Activated naive CD8-positive, alpha-beta T cell treated with anti-CD3 and anti-CD28 coated beads, Interleukin-2, amount 10 ng/mL, durations not matched to agents 7 days and 5 days (primary cell): ENCODE measurements at regions not wholly inside any gene's neighbourhood (a gene's known extent, or its start where the extent isn't known, plus 50 kb on each side); places are given as distances from the start of the nearest gene placed in this dataset.
"Not testable (repeated sequence)": the region's sequence is repeated elsewhere in the genome, so short reads cannot be mapped to it uniquely, and the experiment has no call there.

ENCODE experiments used
- ATAC-seq: fragments of 150-1000 bp; cut with Tn5 transposase; one replicate; pipeline ENCODE4 v1.10.0; 2021; ENCODE audit warnings: low read depth, moderate library complexity
- POLR2A ChIA-PET: fragments of 350-600 bp; sonication (Branson Sonifier 250); formaldehyde crosslinking; loops from one replicate; lab custom pipeline; 2021; ENCODE audit warnings: antibody characterized with exemption; lab: Charles Lee
- DNase-seq: peaks from one replicate; pipeline ENCODE4 v3.0.0; 2021
- H3K27ac Mint-ChIP-seq: one replicate; pipeline ENCODE4 v1.8.0; 2022; ENCODE audit warnings: mild to moderate bottlenecking, mixed read lengths
- H3K27me3 Mint-ChIP-seq: one replicate; pipeline ENCODE4 v1.8.0; 2022; ENCODE audit warnings: mild to moderate bottlenecking, moderate library complexity, mixed read lengths
- H3K36me3 Mint-ChIP-seq: one replicate; pipeline ENCODE4 v1.8.0; 2021; ENCODE audit warnings: mild to moderate bottlenecking, mixed read lengths
- H3K4me1 Mint-ChIP-seq: one replicate; pipeline ENCODE4 v1.8.0; 2021; ENCODE audit warnings: mixed read lengths
- H3K4me3 Mint-ChIP-seq: one replicate; pipeline ENCODE4 v1.8.0; 2022; ENCODE audit warnings: mild to moderate bottlenecking, moderate library complexity, mixed read lengths
- H3K9me3 Mint-ChIP-seq: one replicate; pipeline ENCODE4 v1.8.0; 2021; ENCODE audit warnings: mixed read lengths

DNA sequence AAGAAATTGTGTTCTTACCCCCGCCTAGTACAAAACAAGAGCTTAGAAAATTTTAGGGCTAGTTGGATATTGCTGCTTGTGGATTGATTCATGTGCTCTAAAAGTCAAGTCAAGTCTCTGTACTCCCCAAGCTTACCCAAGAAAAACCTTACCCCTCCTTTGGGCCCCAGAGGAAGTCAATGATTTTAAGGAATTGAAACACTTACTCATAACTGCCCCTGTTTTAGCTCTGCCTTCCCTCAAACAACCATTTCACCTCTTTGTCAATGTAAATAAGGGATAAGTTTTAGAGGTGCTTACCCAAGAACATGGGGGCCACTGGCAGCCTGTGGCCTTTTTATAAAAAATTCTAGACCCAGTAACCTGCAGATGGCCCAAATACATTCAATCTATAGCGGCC lies 136.6 kb upstream of the RMP24 start:
- H3K36me3 Mint-ChIP-seq: peaks cover 2% of the 10 kb centered on the region
- peaks cover 22% of the 10 kb centered on the region for H3K9me3 Mint-ChIP-seq
- no peak overlapping the region for H3K27ac Mint-ChIP-seq
- POLR2A ChIA-PET: no interaction called here
- H3K27me3 Mint-ChIP-seq: peaks cover 2% of the 10 kb centered on the region
- ATAC-seq (no peak), DNase-seq (no peak)
- no peak overlapping the region for H3K4me3 Mint-ChIP-seq
- no peaks in the 10 kb centered on the region for H3K4me1 Mint-ChIP-seq

DNA sequence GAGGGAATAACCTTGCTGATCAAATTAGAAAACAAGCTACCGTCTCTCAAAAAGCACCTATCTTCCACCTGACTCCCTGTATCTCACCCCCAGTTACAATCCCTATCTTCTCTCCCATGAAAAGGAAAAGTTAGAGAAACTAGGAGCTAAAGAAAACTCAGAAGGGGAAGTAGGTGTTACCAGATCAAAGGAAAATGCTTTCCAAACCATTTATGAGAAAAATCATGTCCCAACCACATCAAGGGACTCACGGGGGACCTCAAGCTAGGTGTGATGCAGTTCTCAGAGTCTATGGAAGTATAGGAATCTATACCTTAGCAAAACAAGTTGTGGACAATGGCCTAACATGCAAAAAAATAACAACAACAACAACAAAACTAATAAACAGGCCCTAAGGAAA lies 135.5 kb upstream of the RMP24 start:
- POLR2A ChIA-PET: no interaction called here
- Mint-ChIP-seq H3K27me3 (peaks cover 2% of the 10 kb centered on the region), H3K4me3 (no peak overlapping the region), H3K36me3 (peaks cover under 1% of the 10 kb centered on the region), H3K4me1 (no peaks in the 10 kb centered on the region), H3K27ac (no peak overlapping the region), H3K9me3 (peaks cover 14% of the 10 kb centered on the region)
- ATAC-seq (no peak), DNase-seq (no peak)

DNA sequence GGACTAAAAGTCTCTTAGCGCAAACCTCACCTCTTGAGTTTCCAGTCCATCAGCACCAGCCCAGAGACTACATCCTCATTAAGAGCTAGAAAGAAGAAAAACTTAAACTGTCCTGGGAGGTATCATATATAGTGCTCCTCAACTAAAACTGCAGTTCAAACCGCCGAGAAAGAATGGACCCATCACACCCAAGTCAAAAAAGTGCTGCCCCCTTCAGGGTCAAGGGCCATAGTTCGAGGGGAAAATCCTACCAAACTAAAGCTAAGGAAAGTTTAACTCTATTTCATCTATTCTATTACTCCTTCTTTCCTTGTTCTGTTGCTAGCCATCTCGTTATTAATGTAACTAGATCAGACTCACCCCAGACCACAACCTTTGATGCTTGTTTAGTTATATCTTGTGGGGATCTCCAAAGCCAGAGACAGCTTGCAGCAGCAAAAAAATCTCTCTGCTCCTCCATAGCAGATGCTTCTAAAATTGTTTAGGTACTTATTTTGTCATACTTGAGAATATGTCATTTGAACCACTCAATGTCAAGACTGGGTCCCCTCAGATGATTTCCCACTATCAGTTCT lies 134.5 kb upstream of the RMP24 start:
- H3K27ac Mint-ChIP-seq: no peak overlapping the region
- no peaks in the 10 kb centered on the region for H3K4me1 Mint-ChIP-seq
- no peak overlapping the region for H3K4me3 Mint-ChIP-seq
- ATAC-seq (no peak), DNase-seq (no peak)
- POLR2A ChIA-PET: no interaction called here
- peaks cover 8% of the 10 kb centered on the region for H3K9me3 Mint-ChIP-seq
- H3K36me3 Mint-ChIP-seq: no peaks in the 10 kb centered on the region
- H3K27me3 Mint-ChIP-seq: peaks cover 2% of the 10 kb centered on the region

DNA sequence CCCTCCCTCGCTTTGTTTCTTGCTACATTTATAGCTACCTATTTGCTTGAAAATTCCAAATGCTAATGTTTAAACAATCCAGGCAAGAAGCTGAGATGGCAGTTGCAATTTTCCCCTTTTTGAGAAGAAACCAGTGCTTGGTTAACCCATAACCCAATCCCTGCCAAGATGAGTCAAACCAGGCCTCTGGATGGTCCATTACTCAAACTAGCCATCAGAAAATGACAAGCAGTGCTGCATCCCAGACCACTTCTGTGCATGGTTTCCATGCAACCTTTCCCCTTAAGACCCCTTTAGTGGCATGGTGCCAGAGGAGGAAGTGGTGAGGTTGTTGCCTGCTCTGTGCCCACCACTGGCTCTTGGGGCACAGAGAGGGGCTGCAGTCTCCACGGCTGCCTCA lies 131.2 kb upstream of the RMP24 start:
- POLR2A ChIA-PET: no interaction called here
- H3K27me3 Mint-ChIP-seq: no peaks in the 10 kb centered on the region
- H3K4me3 Mint-ChIP-seq: no peak overlapping the region
- no peaks in the 10 kb centered on the region for H3K4me1 Mint-ChIP-seq
- no peaks in the 10 kb centered on the region for H3K36me3 Mint-ChIP-seq
- no peak overlapping the region for H3K27ac Mint-ChIP-seq
- no peaks in the 10 kb centered on the region for H3K9me3 Mint-ChIP-seq
- ATAC-seq (no peak), DNase-seq (no peak)

DNA sequence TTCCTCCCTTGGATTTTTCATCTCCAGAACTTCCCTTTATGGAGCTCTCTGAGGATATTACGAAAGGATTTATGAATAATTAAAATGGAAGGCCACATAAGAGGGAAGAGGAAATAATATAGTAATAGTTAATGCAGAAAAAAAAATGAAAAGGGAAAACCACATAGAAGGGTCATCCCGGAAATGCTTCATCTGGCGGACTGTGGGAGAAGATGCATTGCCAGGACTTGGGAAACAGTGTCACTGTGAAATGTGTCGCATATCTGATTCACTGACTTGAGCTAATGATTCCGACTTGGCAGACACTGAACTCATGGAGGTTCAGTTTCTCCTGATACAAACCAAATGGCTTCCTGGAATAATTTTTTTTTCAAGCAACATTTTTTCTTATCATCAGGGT lies 129.9 kb upstream of the RMP24 start:
- Mint-ChIP-seq H3K36me3 (no peaks in the 10 kb centered on the region), H3K4me3 (no peak overlapping the region), H3K4me1 (no peaks in the 10 kb centered on the region), H3K27ac (no peak overlapping the region), H3K9me3 (no peaks in the 10 kb centered on the region), H3K27me3 (no peaks in the 10 kb centered on the region)
- POLR2A ChIA-PET: no interaction called here
- ATAC-seq (no peak), DNase-seq (no peak)

DNA sequence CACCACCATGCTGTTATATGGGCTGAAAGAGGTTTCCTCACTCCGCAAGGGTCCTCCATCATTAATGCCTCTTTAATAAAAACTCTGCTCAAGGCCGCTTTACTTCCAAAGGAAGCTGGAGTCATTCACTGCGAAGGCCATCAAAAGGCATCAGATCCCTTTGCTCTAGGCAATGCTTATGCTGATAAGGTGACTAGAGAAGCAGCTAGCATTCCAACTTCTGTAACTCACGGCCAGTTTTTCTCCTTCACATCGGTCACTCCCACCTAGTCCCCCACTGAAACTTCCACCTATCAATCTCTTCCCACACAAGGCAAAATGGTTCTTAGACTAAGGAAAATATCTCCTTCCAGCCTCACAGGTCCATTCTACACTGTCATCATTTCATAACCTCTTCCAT lies 124.2 kb upstream of the RMP24 start:
- not testable (repeated sequence) for H3K9me3 Mint-ChIP-seq, ATAC-seq

DNA sequence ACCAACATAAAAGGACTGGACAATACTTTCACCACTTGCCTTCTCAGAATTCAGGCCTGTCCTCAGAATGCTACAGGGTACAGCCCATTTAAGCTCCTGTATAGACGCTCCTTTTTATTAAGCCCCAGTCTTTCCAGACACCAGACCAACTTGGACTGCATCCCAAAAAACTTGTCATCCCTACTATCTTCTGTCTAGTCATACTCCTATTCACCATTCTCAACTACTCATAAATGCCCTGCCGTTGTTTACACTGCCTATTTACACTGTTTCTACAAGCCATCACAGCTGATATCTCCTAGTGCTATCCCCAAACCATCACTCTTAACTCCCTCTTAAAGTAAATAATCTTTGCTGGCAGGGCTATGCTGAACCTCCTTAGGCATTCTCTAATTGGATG lies 123.2 kb upstream of the RMP24 start:
- POLR2A ChIA-PET, ATAC-seq, H3K27me3 Mint-ChIP-seq, H3K27ac Mint-ChIP-seq, H3K36me3 Mint-ChIP-seq, H3K9me3 Mint-ChIP-seq, DNase-seq, H3K4me1 Mint-ChIP-seq, H3K4me3 Mint-ChIP-seq: not testable (repeated sequence)

More for the DNA sequence above, 124.2 kb upstream of the RMP24 start:
- DNase-seq, H3K36me3 Mint-ChIP-seq, H3K4me1 Mint-ChIP-seq, H3K27me3 Mint-ChIP-seq, H3K4me3 Mint-ChIP-seq, H3K27ac Mint-ChIP-seq, POLR2A ChIA-PET: not testable (repeated sequence)

DNA sequence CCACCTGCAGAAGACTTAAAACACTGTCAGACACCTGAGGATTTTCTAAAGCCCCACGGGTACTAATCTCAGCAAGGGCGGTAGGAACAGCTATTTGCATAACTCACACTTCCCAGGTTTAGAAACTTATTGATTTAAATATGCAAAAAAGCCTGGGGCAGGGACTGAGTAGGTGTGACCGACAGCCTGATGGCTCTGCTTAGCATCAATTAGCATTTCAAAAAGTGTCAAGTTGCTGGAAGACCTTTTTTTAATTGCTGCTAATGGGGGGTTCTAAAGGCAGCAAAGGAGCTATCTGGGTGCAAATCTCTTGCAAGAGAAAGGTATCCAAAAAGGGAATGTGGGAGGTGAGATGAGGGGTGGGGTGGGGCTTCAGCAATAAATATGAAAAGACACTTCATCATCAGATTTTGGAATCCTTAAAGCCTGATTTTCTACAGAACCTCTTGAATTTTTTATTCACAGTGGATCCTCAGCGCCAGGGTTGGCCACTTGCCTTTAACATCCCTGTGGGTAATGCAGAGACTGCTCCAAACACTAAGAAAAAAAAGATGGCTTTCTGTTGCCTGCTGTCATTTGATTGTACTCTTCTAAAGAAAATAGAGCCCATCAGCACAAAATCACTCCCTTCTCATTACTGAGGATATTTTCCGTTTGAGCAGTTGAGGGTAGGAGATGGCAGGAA lies 121.1 kb upstream of the RMP24 start:
- Mint-ChIP-seq H3K27me3 (peaks cover 10% of the 10 kb centered on the region), H3K27ac (no peak overlapping the region), H3K36me3 (no peaks in the 10 kb centered on the region), H3K9me3 (no peaks in the 10 kb centered on the region), H3K4me3 (no peak overlapping the region), H3K4me1 (no peaks in the 10 kb centered on the region)
- no peak for DNase-seq
- POLR2A ChIA-PET: no interaction called here
- ATAC-seq: no peak

DNA sequence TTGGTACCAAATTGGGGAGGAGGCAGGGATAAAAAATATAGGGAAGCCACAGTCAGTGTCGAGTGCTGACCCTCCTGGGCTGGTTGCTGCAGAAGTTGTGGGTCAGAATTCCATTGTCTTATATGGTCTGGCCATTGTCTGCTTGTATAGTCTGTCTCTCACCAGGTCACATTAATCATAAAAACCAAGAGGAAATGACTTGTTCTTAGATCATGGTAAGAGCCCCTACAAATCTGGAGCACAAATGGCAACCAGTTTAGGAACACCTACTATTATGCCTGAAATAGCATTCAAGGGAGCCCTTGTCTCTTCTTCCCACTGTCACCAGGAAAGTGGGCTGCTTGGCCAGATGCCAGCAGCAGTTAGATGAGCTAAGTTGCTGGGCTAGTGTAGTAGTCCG lies 119.7 kb upstream of the RMP24 start:
- Mint-ChIP-seq H3K4me1 (no peaks in the 10 kb centered on the region), H3K36me3 (no peaks in the 10 kb centered on the region), H3K9me3 (no peaks in the 10 kb centered on the region), H3K27ac (no peak overlapping the region), H3K27me3 (peaks cover 10% of the 10 kb centered on the region), H3K4me3 (no peak overlapping the region)
- DNase-seq (no peak), ATAC-seq (no peak)
- POLR2A ChIA-PET: no interaction called here

DNA sequence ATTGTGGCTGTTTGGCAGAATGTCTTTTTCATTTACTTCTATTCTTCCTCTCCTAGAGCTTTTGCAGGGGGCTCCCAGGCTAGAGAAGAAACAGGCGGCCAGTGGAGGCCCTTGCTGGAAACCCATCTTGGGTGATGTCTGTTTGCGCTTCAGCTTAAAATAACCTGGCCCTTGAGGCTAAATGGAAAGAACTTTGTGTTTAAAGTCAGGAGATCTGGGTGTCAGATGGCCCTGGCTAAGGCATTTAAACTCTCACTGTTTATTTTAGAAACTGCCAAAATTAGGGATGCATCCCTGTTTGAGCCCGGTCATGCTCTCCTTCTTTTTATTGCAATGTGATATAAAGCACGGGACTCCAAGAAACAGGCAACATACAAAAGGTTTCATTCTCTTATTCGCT lies 118.4 kb upstream of the RMP24 start:
- POLR2A ChIA-PET: no interaction called here
- Mint-ChIP-seq H3K27ac (no peak overlapping the region), H3K27me3 (peaks cover 10% of the 10 kb centered on the region), H3K4me1 (no peaks in the 10 kb centered on the region), H3K36me3 (no peaks in the 10 kb centered on the region), H3K9me3 (no peaks in the 10 kb centered on the region), H3K4me3 (no peak overlapping the region)
- ATAC-seq (no peak), DNase-seq (no peak)

DNA sequence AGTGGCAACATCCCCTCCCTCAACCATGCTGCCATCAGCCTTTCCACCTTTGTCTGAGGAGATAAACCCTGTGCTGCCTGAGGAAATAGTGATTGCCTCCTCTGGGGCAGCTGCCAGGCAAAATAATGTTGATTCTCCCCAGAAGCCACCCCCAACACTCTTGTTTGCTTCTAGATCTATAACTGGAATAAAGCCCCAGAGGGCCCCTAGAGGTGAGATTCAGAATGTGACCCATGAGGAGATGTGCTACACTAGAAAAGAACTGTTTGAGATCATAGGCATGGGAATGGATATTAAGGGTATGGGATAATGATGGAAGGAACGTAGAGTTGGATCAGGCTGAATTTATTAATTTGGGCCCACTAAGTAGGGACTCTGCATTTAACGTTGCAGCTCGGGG lies 116.3 kb upstream of the RMP24 start:
- Mint-ChIP-seq H3K9me3 (no peaks in the 10 kb centered on the region), H3K4me1 (no peaks in the 10 kb centered on the region), H3K27ac (no peak overlapping the region), H3K27me3 (peaks cover 10% of the 10 kb centered on the region), H3K36me3 (no peaks in the 10 kb centered on the region), H3K4me3 (no peak overlapping the region)
- no peak for ATAC-seq
- no peak for DNase-seq
- POLR2A ChIA-PET: no interaction called here

DNA sequence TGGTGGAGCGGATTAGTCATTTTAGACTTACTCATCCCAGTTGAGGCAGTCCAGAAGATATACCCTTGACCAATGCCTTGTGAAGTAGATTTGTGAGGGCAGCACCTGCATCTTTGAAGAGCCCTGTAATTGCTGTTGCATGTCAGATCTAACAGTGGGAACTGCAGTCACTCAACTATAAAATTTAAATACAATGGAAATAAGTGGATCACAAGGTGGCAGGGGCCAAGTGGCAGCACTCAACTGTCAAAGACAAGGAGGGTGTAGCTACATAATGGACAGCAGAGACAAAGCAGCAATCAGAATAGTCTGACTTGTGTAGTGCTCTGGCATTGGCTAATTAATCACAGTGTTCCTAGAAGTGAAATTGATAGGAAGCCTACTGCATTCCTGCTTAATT lies 115.8 kb upstream of the RMP24 start:
- H3K4me1 Mint-ChIP-seq, H3K4me3 Mint-ChIP-seq, ATAC-seq, DNase-seq, H3K27me3 Mint-ChIP-seq, POLR2A ChIA-PET, H3K9me3 Mint-ChIP-seq, H3K36me3 Mint-ChIP-seq, H3K27ac Mint-ChIP-seq: not testable (repeated sequence)

DNA sequence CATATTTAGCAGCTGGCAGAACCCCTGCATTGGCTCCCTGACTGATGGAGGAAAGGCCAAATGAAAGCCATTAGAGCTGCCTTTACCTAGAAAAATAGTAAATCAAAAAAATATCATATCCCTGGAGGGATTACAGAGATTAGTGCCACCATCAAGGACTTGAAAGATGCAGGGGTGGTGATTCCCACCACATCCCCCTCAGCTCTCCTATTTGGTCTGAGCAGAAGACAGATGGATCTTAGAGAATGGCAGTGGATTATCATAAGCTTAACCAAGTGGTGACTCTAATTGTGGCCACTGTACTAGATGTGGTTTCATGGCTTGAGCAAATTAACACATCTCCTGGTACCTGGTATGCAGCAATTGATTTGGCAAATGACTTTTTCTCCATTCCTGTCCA lies 114.9 kb upstream of the RMP24 start:
- H3K36me3 Mint-ChIP-seq, H3K27me3 Mint-ChIP-seq, POLR2A ChIA-PET: not testable (repeated sequence)

DNA sequence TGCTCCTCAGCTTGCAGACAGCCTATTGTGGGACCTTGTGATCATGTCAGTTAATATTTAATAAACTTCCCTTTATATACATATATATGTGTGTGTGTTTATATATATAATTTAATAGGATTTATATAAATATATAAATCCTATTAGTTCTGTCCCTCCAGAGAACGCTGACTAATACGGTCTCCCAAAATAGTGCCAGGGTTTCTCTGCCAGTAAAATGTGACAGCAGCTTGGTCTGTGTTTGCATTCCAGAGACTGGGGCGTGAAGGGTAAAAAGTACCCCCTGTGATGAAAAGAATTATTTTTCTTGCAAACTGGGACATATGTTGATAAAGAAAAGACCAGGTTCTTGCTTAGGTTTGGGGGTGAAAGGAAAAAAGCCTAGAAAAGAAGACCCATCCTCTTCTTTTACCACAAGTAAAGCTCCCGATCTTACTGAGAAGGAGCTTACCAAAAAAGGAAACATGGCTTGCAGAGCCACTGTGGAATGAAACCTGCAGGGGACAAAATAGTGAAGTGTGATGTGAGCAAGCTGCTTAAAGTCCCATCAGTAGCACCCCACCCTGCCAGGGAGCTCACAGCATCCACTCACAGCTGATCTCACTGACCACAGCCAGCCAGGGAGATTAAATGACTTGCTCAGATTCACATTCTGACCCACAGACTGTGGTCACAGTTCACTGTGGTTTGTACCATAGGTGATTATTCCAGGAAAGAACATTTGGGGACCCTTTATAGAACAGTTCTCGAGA lies 110.9 kb upstream of the RMP24 start:
- H3K9me3 Mint-ChIP-seq: no peaks in the 10 kb centered on the region
- no peak for DNase-seq
- ATAC-seq: no peak
- no peak overlapping the region for H3K4me3 Mint-ChIP-seq
- H3K36me3 Mint-ChIP-seq: no peaks in the 10 kb centered on the region
- peaks cover 3% of the 10 kb centered on the region for H3K4me1 Mint-ChIP-seq
- H3K27me3 Mint-ChIP-seq: no peaks in the 10 kb centered on the region
- H3K27ac Mint-ChIP-seq: no peak overlapping the region
- POLR2A ChIA-PET: no interaction called here

More for the DNA sequence above, 114.9 kb upstream of the RMP24 start:
- not testable (repeated sequence) for H3K27ac Mint-ChIP-seq, H3K4me3 Mint-ChIP-seq, H3K4me1 Mint-ChIP-seq, DNase-seq, ATAC-seq, H3K9me3 Mint-ChIP-seq
